Testis (tissue), 2 donors: ENCODE measurements at regions not wholly inside any gene's neighbourhood (a gene's known extent, or its start where the extent isn't known, plus 50 kb on each side); places are given as distances from the start of the nearest gene placed in this dataset.

Experiments used
- DNase-seq: peaks from one replicate; pipeline ENCODE4 v3.0.0-alpha.2; 2019
- H3K27ac ChIP-seq, 2 donors: fragments of 200-600 bp; sonication (generic); one replicate each; pipeline ENCODE4 v1.5.1; 2019
- H3K27me3 ChIP-seq: fragments of 200-600 bp; sonication (generic); one replicate; pipeline ENCODE4 v1.5.1; 2019
- H3K36me3 ChIP-seq: fragments of 200-600 bp; sonication (generic); one replicate; pipeline ENCODE4 v1.5.1; 2017; ENCODE audit warnings: low read depth; ENCODE audit errors: missing control alignments
- H3K4me1 ChIP-seq: fragments of 200-600 bp; sonication (generic); one replicate; pipeline ENCODE4 v1.5.1; 2019
- H3K4me3 ChIP-seq, 2 donors: fragments of 200-600 bp; sonication (generic); one replicate each; pipeline ENCODE4 v1.5.1; 2017 to 2019
- H3K9me3 ChIP-seq: fragments of 200-600 bp; sonication (generic); one replicate; pipeline ENCODE4 v1.5.1; 2017
- CTCF ChIP-seq, 3 experiments: fragments of 450-650 bp in 2 of 3; fragments of 200-600 bp in 1 of 3; sonication (generic) in 1 of 3; IDR thresholded peaks; one replicate each; pipeline ENCODE4 v1.5.1; 2016 to 2019; ENCODE audit warnings: antibody characterized with exemption in 3 of 3, mild to moderate bottlenecking in 2 of 3, moderate library complexity in 1 of 3
- POLR2A ChIP-seq: fragments of 450-650 bp; IDR thresholded peaks from one replicate; pipeline ENCODE4 v1.6.1; 2017; ENCODE audit warnings: antibody characterized with exemption, mild to moderate bottlenecking, moderate library complexity
- WGBS, 2 donors: methylation state at CpG; one replicate each; pipeline ENCODE4 v1.1.5; 2018; 5-methylcytosine and 5-hydroxymethylcytosine counted together
- intact Hi-C: fragments of 100-400 bp; cut with DNase I; formaldehyde crosslinking; loops from one replicate; pipeline ENCODE4 v1.15.1; 2023; ENCODE audit warnings: low total_unique reads

GRCh38 chr15:96542130-96542770 lies 211.8 kb downstream of the NR2F2 start:
- WGBS, 2 donors = 94 to 97% methylated on average over 4 of the region's 4 CpGs
- H3K27me3 ChIP-seq = no peaks in the 10 kb centered on the region
- intact Hi-C loops = no loop called here
- TF ChIP-seq CTCF (IDR thresholded peaks at IDR 0.05) (no peak), POLR2A (no peak)
- H3K4me1 ChIP-seq = no peaks in the 10 kb centered on the region
- DNase-seq = no peak
- H3K9me3 ChIP-seq = no peaks in the 10 kb centered on the region
- no peak overlapping the region for H3K27ac ChIP-seq
- no peak overlapping the region for H3K4me3 ChIP-seq
- no peaks in the 10 kb centered on the region for H3K36me3 ChIP-seq

GRCh38 chr15:96544162-96544756 lies 213.8 kb downstream of the NR2F2 start:
- H3K27me3 ChIP-seq = no peaks in the 10 kb centered on the region
- intact Hi-C loops = no loop called here
- WGBS, 2 donors = 50 to 56% methylated on average over 5 of the region's 5 CpGs

GRCh38 chr15:96549136-96549535 lies 218.6 kb downstream of the NR2F2 start:
- no peak for DNase-seq
- no peak overlapping the region for H3K4me3 ChIP-seq
- intact Hi-C loops = no loop called here
- H3K4me1 ChIP-seq = no peaks in the 10 kb centered on the region
- H3K36me3 ChIP-seq = no peaks in the 10 kb centered on the region
- WGBS, 2 donors = 92 to 100% methylated on average over 1 of the region's 1 CpG
- TF ChIP-seq POLR2A = no peak
- TF ChIP-seq CTCF (IDR thresholded peaks at IDR 0.05) = no peak
- no peaks in the 10 kb centered on the region for H3K27me3 ChIP-seq
- H3K9me3 ChIP-seq = no peaks in the 10 kb centered on the region
- no peak overlapping the region for H3K27ac ChIP-seq

More at GRCh38 chr15:96544162-96544756, 213.8 kb downstream of the NR2F2 start:
- H3K4me3 ChIP-seq = no peak overlapping the region
- TF ChIP-seq CTCF (IDR thresholded peaks at IDR 0.05) (no peak), POLR2A (no peak)
- H3K36me3 ChIP-seq = no peaks in the 10 kb centered on the region
- no peaks in the 10 kb centered on the region for H3K9me3 ChIP-seq
- no peak for DNase-seq
- H3K27ac ChIP-seq = no peak overlapping the region
- H3K4me1 ChIP-seq = no peaks in the 10 kb centered on the region

- intact Hi-C loops = no loop called here
Observed at GRCh38 chr15:96551196-96551595, 220.7 kb downstream of the NR2F2 start.

More at GRCh38 chr15:96551196-96551595, 220.7 kb downstream of the NR2F2 start:
- TF ChIP-seq CTCF (IDR thresholded peaks at IDR 0.05) (no peak), POLR2A (no peak)
- WGBS, 2 donors = 82 to 90% methylated on average over 4 of the region's 4 CpGs
- H3K4me3 ChIP-seq = no peak overlapping the region
- no peaks in the 10 kb centered on the region for H3K4me1 ChIP-seq
- H3K27ac ChIP-seq = no peak overlapping the region
- H3K36me3 ChIP-seq = no peaks in the 10 kb centered on the region
- no peaks in the 10 kb centered on the region for H3K9me3 ChIP-seq
- no peak for DNase-seq
- no peaks in the 10 kb centered on the region for H3K27me3 ChIP-seq
